ENCODE measurements at regions not wholly inside any gene's neighbourhood (a gene's known extent, or its start where the extent isn't known, plus 50 kb on each side); places are given as distances from the start of the nearest gene placed in this dataset.

GRCh38 chr9:38301376-38302106 is 91.0 kb upstream of the ALDH1B1 start:
- TF ChIP-seq, protein P1, sequence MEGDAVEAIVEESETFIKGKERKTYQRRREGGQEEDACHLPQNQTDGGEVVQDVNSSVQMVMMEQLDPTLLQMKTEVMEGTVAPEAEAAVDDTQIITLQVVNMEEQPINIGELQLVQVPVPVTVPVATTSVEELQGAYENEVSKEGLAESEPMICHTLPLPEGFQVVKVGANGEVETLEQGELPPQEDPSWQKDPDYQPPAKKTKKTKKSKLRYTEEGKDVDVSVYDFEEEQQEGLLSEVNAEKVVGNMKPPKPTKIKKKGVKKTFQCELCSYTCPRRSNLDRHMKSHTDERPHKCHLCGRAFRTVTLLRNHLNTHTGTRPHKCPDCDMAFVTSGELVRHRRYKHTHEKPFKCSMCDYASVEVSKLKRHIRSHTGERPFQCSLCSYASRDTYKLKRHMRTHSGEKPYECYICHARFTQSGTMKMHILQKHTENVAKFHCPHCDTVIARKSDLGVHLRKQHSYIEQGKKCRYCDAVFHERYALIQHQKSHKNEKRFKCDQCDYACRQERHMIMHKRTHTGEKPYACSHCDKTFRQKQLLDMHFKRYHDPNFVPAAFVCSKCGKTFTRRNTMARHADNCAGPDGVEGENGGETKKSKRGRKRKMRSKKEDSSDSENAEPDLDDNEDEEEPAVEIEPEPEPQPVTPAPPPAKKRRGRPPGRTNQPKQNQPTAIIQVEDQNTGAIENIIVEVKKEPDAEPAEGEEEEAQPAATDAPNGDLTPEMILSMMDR (conservative IDR thresholded peaks at IDR 0.05) = no peak
- no peak for TF ChIP-seq ZFX (IDR thresholded peaks at IDR 0.05)
